Natural killer cell treated with Interleukin-12 subunit alpha and Interleukin-12 subunit beta and Interleukin-15 and Interleukin-18, amount 100 ng/mL, for 72 hours (primary cell): ENCODE measurements at regions not wholly inside any gene's neighbourhood (a gene's known extent, or its start where the extent isn't known, plus 50 kb on each side); places are given as distances from the start of the nearest gene placed in this dataset.

Source experiments
- ATAC-seq, 2 donors: fragments of 150-1000 bp; cut with Tn5 transposase in 1 of 2; sonication (Bioruptor Pico), chemical (Tn5 transposase) in 1 of 2; 2 replicates each; pipeline ENCODE4 v1.10.0; 2021
- DNase-seq: peaks from one replicate; pipeline ENCODE4 v3.0.0; 2022; ENCODE audit warnings: low spot score
- H3K27ac Mint-ChIP-seq, 2 donors: 1 replicate in 1 of 2; 2 replicates in 1 of 2; pipeline ENCODE4 v1.8.0; 2022; ENCODE audit warnings: mixed read lengths in 2 of 2, mild to moderate bottlenecking in 1 of 2, moderate library complexity in 1 of 2
- H3K27me3 Mint-ChIP-seq, 2 donors: 1 replicate in 1 of 2; 2 replicates in 1 of 2; pipeline ENCODE4 v1.8.0; 2022; ENCODE audit warnings: mixed read lengths in 2 of 2
- H3K36me3 Mint-ChIP-seq: one replicate; pipeline ENCODE4 v1.8.0; 2022; ENCODE audit warnings: mixed read lengths
- H3K4me1 Mint-ChIP-seq, 2 donors: 1 replicate in 1 of 2; 2 replicates in 1 of 2; pipeline ENCODE4 v1.8.0; 2022; ENCODE audit warnings: low read depth in 2 of 2, mixed read lengths in 2 of 2, mild to moderate bottlenecking in 1 of 2
- H3K4me3 Mint-ChIP-seq: one replicate; pipeline ENCODE4 v1.8.0; 2022; ENCODE audit warnings: mixed read lengths
- H3K9me3 Mint-ChIP-seq: 2 replicates; pipeline ENCODE4 v1.8.0; 2022; ENCODE audit warnings: mixed read lengths

DNA sequence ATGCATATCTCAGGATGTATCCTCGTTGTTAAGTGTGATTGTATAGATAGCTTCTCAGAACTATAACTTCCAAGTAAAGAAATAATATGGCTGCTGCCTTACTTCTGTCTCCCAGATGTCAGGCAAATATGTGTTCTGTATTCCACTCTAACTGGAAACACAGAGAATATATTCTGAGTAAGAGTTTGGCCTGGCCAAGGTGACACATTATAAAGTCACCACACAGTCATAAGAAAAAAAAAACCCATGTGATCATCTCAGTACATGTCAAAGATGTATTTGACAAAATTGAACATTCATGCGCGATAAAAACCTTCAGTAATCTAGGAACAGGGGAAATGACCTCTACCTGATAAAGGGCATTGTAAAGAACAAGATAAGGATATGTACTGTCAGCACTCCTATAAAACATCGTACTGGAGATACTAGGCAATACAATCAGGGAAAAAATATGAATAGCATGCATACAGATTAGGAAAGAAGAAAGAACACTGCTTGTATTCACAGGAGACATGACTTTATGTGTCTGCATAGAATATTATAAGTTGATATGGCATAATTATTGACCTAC, 207.1 kb downstream of the ZNF330 start:
- no peaks in the 10 kb centered on the region for H3K4me1 Mint-ChIP-seq
- H3K4me3 Mint-ChIP-seq: no peak overlapping the region
- no peaks in the 10 kb centered on the region for H3K36me3 Mint-ChIP-seq
- no peaks in the 10 kb centered on the region for H3K27me3 Mint-ChIP-seq
- DNase-seq (no peak), ATAC-seq (no peak)
- peaks cover 7% of the 10 kb centered on the region for H3K9me3 Mint-ChIP-seq
- H3K27ac Mint-ChIP-seq: no peak overlapping the region

DNA sequence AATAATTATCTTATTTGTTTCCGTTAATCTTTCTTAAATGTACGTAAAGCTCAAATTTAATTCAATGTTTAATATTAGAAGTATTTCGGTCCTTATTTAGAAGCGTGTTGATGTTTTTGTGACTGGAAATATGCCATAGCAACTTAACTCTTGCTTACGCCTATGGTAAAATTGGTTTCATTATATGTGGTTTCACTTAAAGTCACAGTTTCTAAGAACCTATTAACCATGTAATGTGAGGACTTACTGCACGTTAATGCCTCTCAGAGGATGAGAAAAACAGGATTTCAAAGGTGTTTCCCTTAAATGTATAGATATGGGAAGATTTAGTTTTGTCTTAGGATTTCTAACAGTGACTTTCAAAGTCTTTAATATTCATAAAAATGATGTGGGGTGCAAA, 206.4 kb upstream of the IL15 start:
- Mint-ChIP-seq H3K27ac (no peak overlapping the region), H3K36me3 (no peaks in the 10 kb centered on the region), H3K27me3 (no peaks in the 10 kb centered on the region), H3K4me1 (no peaks in the 10 kb centered on the region), H3K9me3 (peaks cover 17% of the 10 kb centered on the region), H3K4me3 (no peak overlapping the region)
- no peak for DNase-seq
- no peak for ATAC-seq

DNA sequence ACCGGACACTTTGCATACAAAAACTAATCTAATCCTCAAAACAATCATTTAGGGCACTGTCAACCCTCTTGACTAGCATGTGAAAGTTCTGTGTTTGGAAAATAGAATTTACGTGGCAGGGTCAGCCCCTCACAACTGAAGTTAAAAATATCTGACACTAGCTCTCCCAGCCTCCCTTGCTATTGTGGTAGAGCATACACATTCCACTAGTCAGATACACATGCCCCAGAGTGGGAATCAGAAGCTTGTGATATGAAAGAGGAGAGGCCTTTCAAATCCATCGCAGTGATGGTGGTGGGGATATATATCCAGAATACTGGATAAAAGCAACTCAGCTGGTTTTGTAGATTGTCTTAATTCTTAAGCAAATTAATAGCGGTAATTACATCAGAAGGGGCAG, 205.7 kb upstream of the IL15 start:
- H3K4me1 Mint-ChIP-seq: no peaks in the 10 kb centered on the region
- no peak overlapping the region for H3K27ac Mint-ChIP-seq
- H3K36me3 Mint-ChIP-seq: no peaks in the 10 kb centered on the region
- no peak overlapping the region for H3K4me3 Mint-ChIP-seq
- peaks cover 17% of the 10 kb centered on the region for H3K9me3 Mint-ChIP-seq
- H3K27me3 Mint-ChIP-seq: no peaks in the 10 kb centered on the region
- ATAC-seq (no peak), DNase-seq (no peak)

DNA sequence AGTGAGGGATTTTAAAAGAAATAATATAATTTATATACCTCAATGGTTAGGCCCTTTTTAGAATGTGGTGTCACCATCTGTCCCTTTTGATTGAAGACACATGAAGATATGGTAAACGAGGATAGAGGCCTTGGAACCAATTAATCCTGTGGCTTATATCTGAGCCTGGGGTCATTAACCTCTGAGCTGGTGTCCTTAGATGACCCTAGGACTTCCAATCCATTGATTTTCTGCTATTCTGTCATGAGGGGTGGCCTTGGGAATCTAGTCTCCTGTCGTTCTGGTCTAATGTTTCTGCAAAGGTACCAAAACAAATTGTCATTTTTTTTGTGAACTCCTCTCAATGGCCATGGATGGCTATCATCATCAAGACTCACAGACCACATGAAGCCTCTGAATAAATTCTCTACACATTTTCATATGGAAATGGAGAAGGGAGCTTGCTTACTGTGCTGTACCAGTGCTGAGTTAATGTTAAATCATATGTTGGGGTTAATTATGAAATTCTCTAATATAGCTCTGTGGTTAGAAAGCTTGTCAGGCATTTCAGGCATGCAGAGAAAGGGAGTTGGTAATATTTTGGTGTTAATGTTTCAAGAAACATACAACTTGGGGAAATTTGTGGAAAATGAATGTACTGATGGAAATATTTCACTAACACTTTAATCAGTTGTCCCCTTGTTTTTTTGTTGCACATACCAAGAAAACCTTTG, 204.2 kb upstream of the IL15 start:
- Mint-ChIP-seq H3K27ac (no peak overlapping the region), H3K27me3 (no peaks in the 10 kb centered on the region), H3K4me1 (no peaks in the 10 kb centered on the region), H3K36me3 (no peaks in the 10 kb centered on the region), H3K9me3 (peaks cover 17% of the 10 kb centered on the region), H3K4me3 (no peak overlapping the region)
- DNase-seq (no peak), ATAC-seq (no peak)

DNA sequence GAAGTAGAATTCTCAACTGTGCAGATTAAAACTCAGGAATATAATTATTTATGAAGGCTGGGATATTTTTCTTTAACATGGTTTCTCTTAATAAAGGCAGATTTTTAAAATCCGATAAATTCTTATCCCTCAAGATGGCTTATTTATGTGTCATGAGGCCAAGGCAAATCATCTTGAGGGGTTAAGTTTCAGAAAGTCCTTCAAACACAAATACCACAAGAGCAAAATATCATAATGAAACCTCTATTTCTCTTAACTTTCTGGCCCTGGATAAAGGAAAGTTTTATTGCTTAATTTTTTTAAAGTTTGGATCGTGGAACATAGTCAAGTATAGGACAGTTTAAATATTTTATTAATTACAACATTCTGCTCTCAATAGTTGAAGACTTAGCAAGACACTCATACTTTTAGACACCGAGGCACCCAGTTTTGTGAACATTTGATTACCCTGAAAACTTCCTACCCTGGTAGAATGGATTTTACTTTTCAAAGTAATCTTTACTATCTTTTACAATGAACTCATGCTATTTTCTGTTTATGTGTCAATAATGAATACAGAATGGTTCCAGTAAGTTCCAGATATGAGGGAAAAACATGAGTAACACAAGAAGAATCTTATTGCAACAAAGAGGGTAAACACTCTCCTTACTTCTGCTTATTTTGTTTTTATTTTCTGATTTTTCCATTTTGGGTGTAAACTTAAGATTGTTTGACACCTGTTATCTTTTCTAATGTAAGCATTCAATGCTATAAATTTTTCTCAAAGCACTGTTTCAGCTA, 200.7 kb upstream of the IL15 start:
- Mint-ChIP-seq H3K36me3 (no peaks in the 10 kb centered on the region), H3K4me3 (no peak overlapping the region), H3K27me3 (peaks cover 0 to 2% of the 10 kb centered on the region in 2 donors), H3K9me3 (peaks cover 13% of the 10 kb centered on the region), H3K4me1 (no peaks in the 10 kb centered on the region), H3K27ac (no peak overlapping the region)
- no peak for ATAC-seq
- DNase-seq: no peak

DNA sequence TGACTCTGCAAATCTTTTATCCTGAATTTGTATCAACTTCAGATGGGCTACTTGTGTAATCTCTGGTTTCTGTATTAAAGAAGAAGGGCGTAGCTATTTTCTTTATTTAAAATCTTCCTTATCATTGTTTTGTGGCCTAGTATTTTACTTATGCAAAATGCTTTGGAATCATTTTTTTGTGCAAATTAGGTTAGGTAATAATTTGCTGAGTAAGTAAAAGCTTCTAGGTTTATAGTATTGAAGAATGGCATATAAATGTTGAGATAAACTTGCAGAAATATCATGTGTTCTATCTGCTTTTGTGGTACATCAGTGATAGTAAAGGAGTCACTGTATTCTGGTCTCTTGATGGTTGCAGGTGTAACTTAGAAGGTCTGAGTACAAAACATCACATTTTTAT, 197.2 kb upstream of the IL15 start:
- Mint-ChIP-seq H3K36me3 (no peaks in the 10 kb centered on the region), H3K4me1 (no peaks in the 10 kb centered on the region)
- no peak for DNase-seq

DNA sequence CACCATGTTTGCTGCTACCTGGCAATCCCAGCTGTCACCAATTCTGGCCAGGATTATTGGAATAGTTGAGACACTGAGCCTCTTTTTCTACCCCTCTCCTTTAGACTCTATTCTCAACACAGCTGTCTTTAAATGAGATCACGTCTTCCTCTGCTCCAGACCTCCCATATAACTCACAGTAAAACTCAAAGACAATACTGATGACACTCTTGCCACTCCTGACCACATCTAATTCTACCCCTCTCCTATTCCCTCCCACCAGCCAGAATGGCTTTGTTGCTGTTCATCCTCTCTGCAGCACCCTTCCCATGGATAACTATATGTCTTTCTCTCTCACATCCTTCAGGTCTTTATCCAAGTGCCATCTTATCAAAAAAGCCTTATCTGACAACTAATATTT, 188.6 kb upstream of the IL15 start:
- no peaks in the 10 kb centered on the region for H3K36me3 Mint-ChIP-seq
- H3K27ac Mint-ChIP-seq: no peak overlapping the region
- peaks cover 0 to 3% of the 10 kb centered on the region in 2 donors for H3K27me3 Mint-ChIP-seq
- ATAC-seq: no peak
- no peak for DNase-seq
- H3K4me3 Mint-ChIP-seq: no peak overlapping the region
- H3K9me3 Mint-ChIP-seq: peaks cover 8% of the 10 kb centered on the region
- no peaks in the 10 kb centered on the region for H3K4me1 Mint-ChIP-seq

More for the DNA sequence above, 197.2 kb upstream of the IL15 start:
- no peak for ATAC-seq
- H3K9me3 Mint-ChIP-seq: peaks cover 9% of the 10 kb centered on the region
- H3K27ac Mint-ChIP-seq: no peak overlapping the region
- H3K4me3 Mint-ChIP-seq: no peak overlapping the region
- H3K27me3 Mint-ChIP-seq: peaks cover 0 to 2% of the 10 kb centered on the region in 2 donors

DNA sequence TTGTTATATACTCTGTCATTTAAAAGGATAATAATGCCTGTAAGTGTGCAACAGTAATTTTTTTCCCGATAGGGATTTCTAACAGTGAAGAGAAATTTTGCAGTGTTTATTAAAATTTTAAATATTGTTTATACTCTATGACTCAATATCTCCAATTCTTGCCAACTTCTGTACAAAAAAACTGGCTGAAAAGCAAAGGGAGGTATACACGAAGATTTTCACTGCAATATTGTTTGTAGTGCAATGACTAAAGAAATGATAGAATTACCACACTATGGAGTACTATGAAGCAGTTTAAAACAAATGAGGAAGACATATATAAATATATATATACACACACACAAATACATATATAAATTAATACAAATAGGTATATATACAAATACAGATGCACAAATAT, 187.9 kb upstream of the IL15 start:
- H3K27ac Mint-ChIP-seq: no peak overlapping the region
- H3K36me3 Mint-ChIP-seq: no peaks in the 10 kb centered on the region
- no peaks in the 10 kb centered on the region for H3K4me1 Mint-ChIP-seq
- ATAC-seq (no peak), DNase-seq (no peak)
- peaks cover 8% of the 10 kb centered on the region for H3K9me3 Mint-ChIP-seq
- H3K4me3 Mint-ChIP-seq: no peak overlapping the region
- H3K27me3 Mint-ChIP-seq: peaks cover 0 to 3% of the 10 kb centered on the region in 2 donors

DNA sequence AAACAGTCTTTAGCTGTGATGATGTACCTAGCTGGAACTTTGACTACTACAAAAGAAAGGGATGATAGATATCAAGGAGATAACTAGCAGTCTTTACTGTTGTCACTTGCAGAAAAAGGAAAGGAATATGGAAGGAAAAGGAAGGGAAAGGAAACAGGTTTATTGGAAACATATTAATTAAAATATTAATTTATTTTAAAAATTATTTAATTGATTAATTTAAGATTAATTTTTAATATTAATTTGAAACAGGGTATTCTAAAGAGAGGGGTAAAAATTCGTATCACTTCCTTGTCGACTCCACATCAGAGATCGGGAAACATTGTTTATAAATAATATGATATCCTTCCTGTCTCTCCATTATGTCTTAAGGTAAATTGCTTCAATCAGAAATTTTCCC, 186.5 kb upstream of the IL15 start:
- Mint-ChIP-seq H3K9me3 (peaks cover 8% of the 10 kb centered on the region), H3K27ac (no peak overlapping the region), H3K4me1 (no peaks in the 10 kb centered on the region), H3K27me3 (peaks cover 0 to 3% of the 10 kb centered on the region in 2 donors), H3K36me3 (no peaks in the 10 kb centered on the region), H3K4me3 (no peak overlapping the region)
- ATAC-seq (no peak), DNase-seq (no peak)

DNA sequence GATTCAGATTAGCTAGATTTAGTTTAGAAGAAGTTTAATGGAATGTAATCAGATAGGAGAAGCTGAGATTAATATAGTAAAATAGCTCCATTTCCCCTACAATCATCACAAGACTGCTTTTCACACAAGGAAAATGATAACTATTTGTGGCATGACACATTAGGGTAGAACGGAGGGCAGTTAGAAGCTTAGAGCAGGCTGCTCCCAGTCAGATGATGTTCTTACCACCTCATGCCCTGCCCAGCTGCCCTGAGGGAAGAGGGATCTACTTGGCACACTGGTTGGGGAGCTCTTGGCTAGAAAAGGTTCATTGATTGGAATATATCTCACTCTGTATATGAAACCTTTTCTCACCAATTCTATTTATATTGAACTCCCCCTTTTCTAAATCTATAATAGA, 180.7 kb upstream of the IL15 start:
- no peak overlapping the region for H3K4me3 Mint-ChIP-seq
- peaks cover 4% of the 10 kb centered on the region for H3K9me3 Mint-ChIP-seq
- DNase-seq: no peak
- no peaks in the 10 kb centered on the region for H3K27me3 Mint-ChIP-seq
- no peak for ATAC-seq
- no peak overlapping the region for H3K27ac Mint-ChIP-seq
- H3K36me3 Mint-ChIP-seq: no peaks in the 10 kb centered on the region
- no peaks in the 10 kb centered on the region for H3K4me1 Mint-ChIP-seq

DNA sequence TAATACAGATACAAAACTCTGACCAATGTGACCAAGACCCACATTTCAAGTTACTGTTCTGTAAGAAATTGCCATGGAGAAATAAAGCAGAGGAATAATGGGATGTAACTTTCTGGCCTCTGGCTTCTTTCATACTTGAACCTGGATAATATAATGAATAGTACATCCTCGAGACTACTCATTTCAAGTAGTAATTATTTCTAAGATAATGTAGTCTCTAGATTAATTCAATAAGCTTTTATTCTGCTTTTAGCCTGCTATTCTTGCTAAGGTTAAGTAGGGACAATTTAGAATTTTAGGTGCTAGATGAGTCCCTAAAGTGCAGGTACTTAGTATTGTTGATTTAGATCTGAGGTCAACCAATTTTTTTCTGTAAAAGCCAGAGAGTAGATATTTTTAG, 178.7 kb upstream of the IL15 start:
- Mint-ChIP-seq H3K36me3 (no peaks in the 10 kb centered on the region), H3K27me3 (no peaks in the 10 kb centered on the region), H3K27ac (no peak overlapping the region), H3K4me1 (no peaks in the 10 kb centered on the region), H3K9me3 (peaks cover 4% of the 10 kb centered on the region), H3K4me3 (no peak overlapping the region)
- DNase-seq (no peak), ATAC-seq (no peak)

DNA sequence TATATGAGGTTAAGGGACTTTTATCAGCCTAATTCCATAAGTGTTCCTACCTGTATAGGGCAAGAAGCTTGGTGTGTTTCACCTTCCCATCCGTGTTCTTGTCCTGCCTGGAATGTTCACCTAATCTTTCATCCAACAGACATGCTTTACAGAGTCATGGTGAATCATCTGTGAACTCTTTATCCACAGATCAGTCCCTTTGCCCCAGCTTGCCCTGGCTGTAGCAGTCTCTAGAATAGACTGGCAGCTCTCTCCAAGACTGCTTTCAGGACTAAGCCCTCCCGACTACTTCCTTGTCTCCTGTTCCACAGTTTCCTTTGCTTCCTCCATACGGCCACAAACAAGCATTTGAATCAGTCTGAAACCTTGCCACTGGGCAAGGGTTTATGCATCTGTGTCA, 177.9 kb upstream of the IL15 start:
- DNase-seq (no peak), ATAC-seq (no peak)
- H3K27me3 Mint-ChIP-seq: no peaks in the 10 kb centered on the region
- peaks cover 4% of the 10 kb centered on the region for H3K9me3 Mint-ChIP-seq
- H3K4me1 Mint-ChIP-seq: no peaks in the 10 kb centered on the region
- H3K27ac Mint-ChIP-seq: no peak overlapping the region
- no peak overlapping the region for H3K4me3 Mint-ChIP-seq
- H3K36me3 Mint-ChIP-seq: no peaks in the 10 kb centered on the region

DNA sequence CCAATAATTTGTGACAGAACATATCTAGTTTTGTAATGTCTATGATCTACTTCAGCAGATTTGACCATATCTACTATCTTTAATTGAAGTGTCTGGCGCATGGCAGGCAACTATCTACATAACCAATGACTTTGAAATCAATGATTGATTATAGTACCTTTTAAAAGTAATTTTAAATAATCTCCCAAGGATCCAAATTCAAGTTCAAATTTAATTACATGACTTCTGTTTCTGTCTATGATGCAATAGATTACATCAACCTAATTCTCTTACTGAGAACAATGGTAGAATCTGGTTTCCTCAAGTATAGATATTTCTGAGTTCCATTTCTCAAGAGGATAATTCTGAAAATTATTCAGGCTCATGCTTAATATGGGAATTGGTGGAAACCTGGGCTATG, 177.4 kb upstream of the IL15 start:
- Mint-ChIP-seq H3K4me3 (no peak overlapping the region), H3K9me3 (peaks cover 4% of the 10 kb centered on the region), H3K36me3 (no peaks in the 10 kb centered on the region), H3K27me3 (no peaks in the 10 kb centered on the region), H3K4me1 (no peaks in the 10 kb centered on the region), H3K27ac (no peak overlapping the region)
- ATAC-seq (no peak), DNase-seq (no peak)

DNA sequence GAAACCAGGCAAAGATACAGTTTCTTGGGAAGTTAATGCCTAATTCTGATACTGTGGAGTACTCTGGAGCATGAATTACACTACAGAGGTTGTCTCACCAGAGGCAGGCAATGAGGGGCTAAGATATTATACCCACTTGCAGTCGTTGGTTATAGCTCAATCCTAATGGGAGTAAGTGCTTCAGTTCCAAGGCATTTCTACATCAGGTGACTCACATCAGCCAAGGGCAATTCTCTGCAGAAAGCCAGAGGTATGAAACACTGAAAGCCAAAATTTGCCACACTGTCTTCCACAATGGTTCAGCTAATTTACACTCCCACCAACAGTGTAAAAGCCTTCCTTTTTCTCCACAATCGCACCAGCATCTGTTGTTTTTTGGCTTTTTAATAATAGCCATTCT, 174.0 kb upstream of the IL15 start:
- Mint-ChIP-seq H3K36me3 (no peaks in the 10 kb centered on the region), H3K4me3 (no peak overlapping the region), H3K27me3 (no peaks in the 10 kb centered on the region), H3K9me3 (peaks cover 4% of the 10 kb centered on the region), H3K4me1 (no peaks in the 10 kb centered on the region), H3K27ac (no peak overlapping the region)
- no peak for ATAC-seq
- DNase-seq: no peak
